Panc1 (cell line): ENCODE measurements at regions not wholly inside any gene's neighbourhood (a gene's known extent, or its start where the extent isn't known, plus 50 kb on each side); places are given as distances from the start of the nearest gene placed in this dataset.

ENCODE experiments used
- ATAC-seq: fragments of 200-7000 bp; cut with Tn5 transposase; 2 replicates; pipeline ENCODE4 v1.9.1; 2020; ENCODE audit warnings: mild to moderate bottlenecking, moderate library complexity
- BruUV-seq: library from RNA; stranded (reverse); fragments of 400-500 nt; replicated peaks from 2 replicates; lab custom pipeline; 2021; lab: Mats Ljungman, UMichigan
- CTCF ChIA-PET: fragments of 300-600 bp; sonication (Branson Sonifier 250); formaldehyde crosslinking; loops from one replicate; lab custom pipeline; 2022; ENCODE audit warnings: antibody characterized with exemption; lab: Charles Lee
- POLR2A ChIA-PET: fragments of 300-600 bp; sonication (Branson Sonifier 250); formaldehyde crosslinking; loops from one replicate; lab custom pipeline; 2022; ENCODE audit warnings: antibody characterized with exemption; lab: Charles Lee
- DNase-seq: peaks from one replicate; pipeline ENCODE4 v3.0.0-alpha.2; 2010; ENCODE audit warnings: low read depth, low spot score
- H3K27ac ChIP-seq: 2 replicates; pipeline ENCODE4 v1.5.1; 2011; ENCODE audit warnings: mild to moderate bottlenecking, low read length, inconsistent platforms
- H3K27me3 ChIP-seq: fragments of 200-500 bp; sonication (Bioruptor generic); 2 replicates; pipeline ENCODE4 v1.6.0; 2014; ENCODE audit warnings: low read length, inconsistent platforms; ENCODE audit not compliant: control insufficient read depth, insufficient read depth
- H3K36me3 ChIP-seq: fragments of 200-500 bp; sonication (Bioruptor generic); 2 replicates; pipeline ENCODE4 v1.5.1; 2014; ENCODE audit warnings: inconsistent platforms, mild to moderate bottlenecking, low read length, moderate library complexity; ENCODE audit not compliant: control insufficient read depth, insufficient read depth
- H3K4me1 ChIP-seq: 2 replicates; pipeline ENCODE4 v1.5.1; 2011; ENCODE audit warnings: inconsistent platforms, mild to moderate bottlenecking, low read length, moderate library complexity; ENCODE audit not compliant: control insufficient read depth, insufficient read depth
- H3K4me3 ChIP-seq, 2 experiments: 2 replicates each; pipeline ENCODE4 v1.5.1; 2011 to 2012; ENCODE audit warnings: low read depth in 2 of 2, low read length in 2 of 2, mild to moderate bottlenecking in 2 of 2, inconsistent platforms in 1 of 2, moderate library complexity in 1 of 2
- H3K9me3 ChIP-seq: fragments of 200-500 bp; sonication (Bioruptor generic); 2 replicates; pipeline ENCODE4 v1.5.1; 2014; ENCODE audit warnings: low read depth, mild to moderate bottlenecking, inconsistent platforms, low read length, moderate library complexity; ENCODE audit not compliant: control insufficient read depth, insufficient read depth
- CTCF ChIP-seq: fragments of 450-650 bp; IDR thresholded peaks from 2 replicates; pipeline ENCODE4 v1.5.1; 2017; ENCODE audit warnings: mild to moderate bottlenecking
- POLR2AphosphoS5 ChIP-seq: IDR thresholded peaks from 2 replicates; pipeline ENCODE4 v1.6.1; 2012; ENCODE audit warnings: mild to moderate bottlenecking, low read depth, low read length, moderate library complexity
- REST ChIP-seq, 2 experiments: IDR thresholded peaks; 2 replicates each; pipeline ENCODE4 v1.6.1; 2011 to 2012; ENCODE audit warnings: low read depth in 2 of 2, control low read depth in 1 of 2, low read length in 1 of 2, mild to moderate bottlenecking in 1 of 2, moderate library complexity in 1 of 2; ENCODE audit not compliant: insufficient read depth in 1 of 2
- SIN3A ChIP-seq: IDR thresholded peaks from 2 replicates; pipeline ENCODE4 v1.6.1; 2012; ENCODE audit warnings: low read depth, mild to moderate bottlenecking, low read length, moderate library complexity, borderline replicate concordance; ENCODE audit not compliant: insufficient read depth
- TCF7L2 ChIP-seq: IDR thresholded peaks from 2 replicates; pipeline ENCODE4 v1.6.1; 2011; ENCODE audit warnings: mild to moderate bottlenecking, low read depth, low read length, inconsistent platforms
- in situ Hi-C: cut with HindIII; loops from 2 replicates; pipeline ENCODE4 v1.10.0; 2016; ENCODE audit warnings: low sequenced_read_pairs, low pct_unique_long_range_greater_than_20kb
- intact Hi-C: fragments of 100-400 bp; cut with micrococcal nuclease; formaldehyde crosslinking; loops from one replicate; pipeline ENCODE4 v1.10.0; 2022; ENCODE audit not compliant: unreplicated experiment

GRCh38 chr9:90706230-90706629 lies 63.6 kb upstream of the DIRAS2 start:
- TF ChIP-seq POLR2AphosphoS5 (no peak), CTCF (no peak), TCF7L2 (no peak), REST (IDR thresholded peaks at IDR 0.05; ENCODE audit: insufficient read depth in 1 of 2, low read depth in 2 of 2, low read length in 1 of 2) (no peak), SIN3A (no peak)
- Histone ChIP-seq H3K27ac (no peak overlapping the region), H3K36me3 (no peaks in the 10 kb centered on the region), H3K27me3 (no peaks in the 10 kb centered on the region), H3K9me3 (no peaks in the 10 kb centered on the region), H3K4me3 (no peak overlapping the region), H3K4me1 (no peaks in the 10 kb centered on the region)
- ChIA-PET CTCF (no interaction called here), POLR2A (no interaction called here)
- no peak for ATAC-seq
- intact Hi-C loops, result no loop called here
- in situ Hi-C loops, result no loop called here
- no TSS peak for BruUV-seq
- DNase-seq, result no peak

- intact Hi-C loops (no loop called here), in situ Hi-C loops (no loop called here)
- Histone ChIP-seq H3K4me1 (no peaks in the 10 kb centered on the region), H3K4me3 (no peak overlapping the region), H3K27me3 (no peaks in the 10 kb centered on the region), H3K27ac (no peak overlapping the region), H3K36me3 (no peaks in the 10 kb centered on the region), H3K9me3 (no peaks in the 10 kb centered on the region)
- CTCF ChIA-PET, result no interaction called here
- no peak for TF ChIP-seq REST (IDR thresholded peaks at IDR 0.05; ENCODE audit: insufficient read depth in 1 of 2, low read depth in 2 of 2, low read length in 1 of 2)
- no peak for TF ChIP-seq POLR2AphosphoS5
- no peak for TF ChIP-seq SIN3A
- TF ChIP-seq CTCF, result no peak
- TF ChIP-seq TCF7L2, result no peak
- no peak for ATAC-seq
- BruUV-seq, result no TSS peak
- no peak for DNase-seq
- POLR2A ChIA-PET, result no interaction called here
Observed at GRCh38 chr9:90702441-90702955, 59.9 kb upstream of the DIRAS2 start.
